ENCODE measurements at regions not wholly inside any gene's neighbourhood (a gene's known extent, or its start where the extent isn't known, plus 50 kb on each side); places are given as distances from the start of the nearest gene placed in this dataset.

DNA sequence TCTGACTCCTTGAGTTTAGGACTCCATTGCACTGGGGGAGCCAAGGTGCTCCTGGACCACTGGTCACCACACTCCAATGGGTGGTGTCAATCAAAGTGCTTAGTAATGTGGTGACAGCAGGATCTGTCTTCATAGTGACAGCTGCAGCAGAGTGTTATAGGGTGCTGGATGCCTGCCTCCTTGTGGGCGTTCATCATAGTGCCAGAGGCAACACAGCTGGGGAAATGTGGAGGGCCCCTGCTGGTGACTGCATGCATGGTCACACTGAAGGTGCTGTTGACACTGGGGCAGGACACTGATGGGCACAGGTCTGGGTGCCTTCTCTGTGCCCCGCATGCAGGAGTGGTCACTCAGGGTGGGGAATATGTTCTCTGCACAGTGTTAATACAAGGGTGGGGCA is 177.5 kb upstream of the CDH8 start:
- Histone ChIP-seq H3K27ac (ENCODE audit: low read length) (no peak overlapping the region), H3K4me1 (ENCODE audit: low read length) (no peaks in the 10 kb centered on the region), H3K27me3 (ENCODE audit: low read length) (no peaks in the 10 kb centered on the region), H3K79me2 (ENCODE audit: low read length) (no peaks in the 10 kb centered on the region), H4K20me1 (ENCODE audit: insufficient read depth, low read depth, low read length) (no peaks in the 10 kb centered on the region), H3K4me2 (ENCODE audit: low read depth, low read length, poor library complexity, severe bottlenecking) (no peak overlapping the region), H2AFZ (ENCODE audit: low read length) (no peak overlapping the region), H3K9me3 (ENCODE audit: low read length) (peaks cover 2% of the 10 kb centered on the region; the same call in 1 of the 2 replicates), H3K9me2 (replicated peaks; ENCODE audit: insufficient read depth, low read length) (no peaks in the 10 kb centered on the region), H3K36me3 (ENCODE audit: insufficient read depth, low read length) (no peaks in the 10 kb centered on the region), H3K4me3 (ENCODE audit: low read length) (no peak overlapping the region), H3K9ac (ENCODE audit: low read length) (no peak overlapping the region)
- no peak for DNase-seq

DNA sequence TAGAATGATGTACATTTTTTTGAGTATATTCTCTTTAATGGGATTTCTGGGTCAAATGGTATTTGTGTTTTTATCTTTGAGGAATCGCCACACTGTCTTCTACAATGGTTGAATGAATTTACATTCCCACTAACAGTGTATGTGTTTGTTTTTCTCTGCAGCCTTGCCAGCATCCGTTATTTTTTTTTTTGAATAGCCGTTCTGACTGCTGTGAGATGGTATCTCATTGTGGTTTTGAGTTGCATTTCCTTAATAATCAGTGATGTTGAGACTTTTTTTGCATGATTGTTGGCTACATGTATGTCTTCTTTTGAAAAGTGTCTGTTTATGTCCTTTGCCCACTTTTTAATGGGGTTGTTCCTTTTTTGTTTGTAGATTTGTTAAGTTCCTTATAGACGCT is 172.7 kb upstream of the CDH8 start:
- H3K36me3 ChIP-seq (ENCODE audit: insufficient read depth, low read length): no peaks in the 10 kb centered on the region
- H2AFZ ChIP-seq (ENCODE audit: low read length): no peak overlapping the region
- H3K27me3 ChIP-seq (ENCODE audit: low read length): no peaks in the 10 kb centered on the region
- H4K20me1 ChIP-seq (ENCODE audit: insufficient read depth, low read depth, low read length): no peaks in the 10 kb centered on the region
- H3K9me2 ChIP-seq (replicated peaks; ENCODE audit: insufficient read depth, low read length): 0 out of 2 replicates have a peak, but pooled peaks cover 3% of the 10 kb centered on the region
- H3K27ac ChIP-seq (ENCODE audit: low read length): no peak overlapping the region
- no peak overlapping the region for H3K4me3 ChIP-seq (ENCODE audit: low read length)
- H3K9ac ChIP-seq (ENCODE audit: low read length): no peak overlapping the region
- no peaks in the 10 kb centered on the region for H3K9me3 ChIP-seq (ENCODE audit: low read length)
- H3K79me2 ChIP-seq (ENCODE audit: low read length): no peaks in the 10 kb centered on the region
- no peak for DNase-seq
- no peak overlapping the region for H3K4me2 ChIP-seq (ENCODE audit: low read depth, low read length, poor library complexity, severe bottlenecking)
- no peaks in the 10 kb centered on the region for H3K4me1 ChIP-seq (ENCODE audit: low read length)

DNA sequence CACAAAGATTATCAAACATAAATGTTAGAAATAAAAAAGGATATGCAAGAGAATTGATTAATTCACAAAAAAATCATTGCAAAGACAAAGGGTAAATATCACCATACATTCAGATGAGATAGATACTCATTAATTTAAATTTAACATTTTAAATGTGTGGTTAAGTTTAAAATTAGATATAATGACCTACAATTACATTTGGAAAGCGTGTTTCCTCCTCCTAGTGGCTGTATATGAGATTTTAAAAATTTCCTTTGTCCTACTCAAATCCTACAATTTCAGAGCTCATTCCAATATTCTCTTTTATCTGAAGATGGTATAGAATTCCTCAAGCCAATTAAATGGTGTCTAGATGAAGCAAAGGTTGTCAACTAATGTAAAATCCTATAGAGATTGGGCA is 169.2 kb upstream of the CDH8 start:
- H4K20me1 ChIP-seq (ENCODE audit: insufficient read depth, low read depth, low read length): no peaks in the 10 kb centered on the region
- no peak overlapping the region for H3K27ac ChIP-seq (ENCODE audit: low read length)
- no peak overlapping the region for H3K4me3 ChIP-seq (ENCODE audit: low read length)
- H2AFZ ChIP-seq (ENCODE audit: low read length): no peak overlapping the region
- H3K36me3 ChIP-seq (ENCODE audit: insufficient read depth, low read length): no peaks in the 10 kb centered on the region
- no peaks in the 10 kb centered on the region for H3K4me1 ChIP-seq (ENCODE audit: low read length)
- H3K4me2 ChIP-seq (ENCODE audit: low read depth, low read length, poor library complexity, severe bottlenecking): no peak overlapping the region
- H3K9me2 ChIP-seq (replicated peaks; ENCODE audit: insufficient read depth, low read length): 0 out of 2 replicates have a peak, but pooled peaks cover 3% of the 10 kb centered on the region
- H3K9me3 ChIP-seq (ENCODE audit: low read length): no peaks in the 10 kb centered on the region
- H3K79me2 ChIP-seq (ENCODE audit: low read length): no peaks in the 10 kb centered on the region
- H3K27me3 ChIP-seq (ENCODE audit: low read length): no peaks in the 10 kb centered on the region
- H3K9ac ChIP-seq (ENCODE audit: low read length): no peak overlapping the region
- no peak for DNase-seq

DNA sequence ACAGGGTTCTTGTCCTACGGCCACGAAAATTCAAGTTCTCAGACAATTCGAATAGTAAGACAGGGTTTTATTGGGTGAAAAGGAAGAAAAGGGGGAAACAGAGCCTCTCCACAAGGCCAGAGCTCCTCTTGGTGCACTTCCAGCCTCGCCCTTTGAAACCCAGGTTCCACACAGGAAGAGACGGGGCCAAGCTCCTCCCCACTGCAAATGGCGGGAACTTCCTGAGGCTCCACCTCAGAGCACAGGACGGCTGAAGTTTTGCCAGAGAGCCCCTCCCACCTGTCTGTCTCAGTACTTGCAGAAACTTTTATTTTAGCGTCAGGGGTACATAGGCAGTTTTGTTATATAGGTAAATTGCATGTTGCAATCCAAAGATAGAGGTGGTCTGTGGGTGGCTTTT is 165.7 kb upstream of the CDH8 start:
- Histone ChIP-seq H3K9me3 (ENCODE audit: low read length) (no peaks in the 10 kb centered on the region), H3K27ac (ENCODE audit: low read length) (no peak overlapping the region), H3K4me3 (ENCODE audit: low read length) (no peak overlapping the region), H3K36me3 (ENCODE audit: insufficient read depth, low read length) (no peaks in the 10 kb centered on the region), H2AFZ (ENCODE audit: low read length) (no peak overlapping the region), H3K9ac (ENCODE audit: low read length) (no peak overlapping the region), H3K27me3 (ENCODE audit: low read length) (no peaks in the 10 kb centered on the region), H3K9me2 (replicated peaks; ENCODE audit: insufficient read depth, low read length) (0 out of 2 replicates have a peak, but pooled peaks cover 3% of the 10 kb centered on the region), H3K4me1 (ENCODE audit: low read length) (no peaks in the 10 kb centered on the region), H4K20me1 (ENCODE audit: insufficient read depth, low read depth, low read length) (no peaks in the 10 kb centered on the region), H3K4me2 (ENCODE audit: low read depth, low read length, poor library complexity, severe bottlenecking) (no peak overlapping the region), H3K79me2 (ENCODE audit: low read length) (no peaks in the 10 kb centered on the region)
- DNase-seq: no peak

DNA sequence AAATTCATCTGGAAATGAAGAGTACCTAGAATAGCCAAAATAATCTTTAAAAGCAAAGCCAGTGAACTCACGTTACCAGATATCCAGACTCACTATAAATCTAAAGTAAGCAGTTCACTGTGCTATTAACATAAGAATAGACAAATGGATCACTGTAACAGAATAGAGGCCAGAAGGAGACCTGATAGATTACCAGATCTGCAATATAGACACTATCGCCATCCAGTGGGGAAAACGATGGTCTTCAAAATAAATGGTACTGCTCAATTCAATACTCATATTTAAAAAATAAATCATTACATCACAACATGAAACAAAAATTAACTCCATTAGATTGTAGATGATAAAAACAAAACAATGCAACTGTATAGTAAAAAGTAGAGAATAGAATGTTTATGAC is 158.6 kb upstream of the CDH8 start:
- H3K9me2 ChIP-seq (replicated peaks; ENCODE audit: insufficient read depth, low read length): no peaks in the 10 kb centered on the region
- H3K36me3 ChIP-seq (ENCODE audit: insufficient read depth, low read length): no peaks in the 10 kb centered on the region
- H3K9me3 ChIP-seq (ENCODE audit: low read length): no peaks in the 10 kb centered on the region
- H4K20me1 ChIP-seq (ENCODE audit: insufficient read depth, low read depth, low read length): no peaks in the 10 kb centered on the region
- H3K27ac ChIP-seq (ENCODE audit: low read length): no peak overlapping the region
- no peaks in the 10 kb centered on the region for H3K79me2 ChIP-seq (ENCODE audit: low read length)
- H3K4me1 ChIP-seq (ENCODE audit: low read length): no peaks in the 10 kb centered on the region
- peak; percentile 42 for DNase-seq
- no peak overlapping the region for H2AFZ ChIP-seq (ENCODE audit: low read length)
- no peak overlapping the region for H3K4me2 ChIP-seq (ENCODE audit: low read depth, low read length, poor library complexity, severe bottlenecking)
- no peak overlapping the region for H3K4me3 ChIP-seq (ENCODE audit: low read length)
- H3K9ac ChIP-seq (ENCODE audit: low read length): no peak overlapping the region
- no peaks in the 10 kb centered on the region for H3K27me3 ChIP-seq (ENCODE audit: low read length)

DNA sequence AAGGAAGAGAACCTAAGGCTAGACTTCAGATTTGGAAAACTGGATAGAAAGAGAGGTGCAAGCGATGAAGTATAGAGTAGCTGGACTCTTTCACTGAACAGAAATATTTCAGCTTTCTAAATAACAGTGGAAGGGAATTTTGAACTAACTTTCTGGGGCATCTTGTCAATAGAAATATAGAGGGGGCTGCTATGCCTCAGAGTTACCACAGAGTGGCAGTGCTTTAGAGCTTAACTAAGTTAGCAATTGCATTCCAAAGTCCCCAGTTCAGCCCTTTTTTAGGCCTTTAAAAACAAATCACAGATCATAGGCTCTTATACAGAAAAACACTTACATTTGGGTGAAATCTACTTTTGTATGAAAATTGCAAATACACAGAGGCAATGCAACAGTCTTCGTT is 154.2 kb upstream of the CDH8 start:
- H3K79me2 ChIP-seq (ENCODE audit: low read length): no peaks in the 10 kb centered on the region
- no peaks in the 10 kb centered on the region for H4K20me1 ChIP-seq (ENCODE audit: insufficient read depth, low read depth, low read length)
- no peak overlapping the region for H3K27ac ChIP-seq (ENCODE audit: low read length)
- H3K27me3 ChIP-seq (ENCODE audit: low read length): no peaks in the 10 kb centered on the region
- H3K9ac ChIP-seq (ENCODE audit: low read length): no peak overlapping the region
- H3K9me3 ChIP-seq (ENCODE audit: low read length): peaks cover 5% of the 10 kb centered on the region; the same call in 1 of the 2 replicates
- no peaks in the 10 kb centered on the region for H3K36me3 ChIP-seq (ENCODE audit: insufficient read depth, low read length)
- H3K9me2 ChIP-seq (replicated peaks; ENCODE audit: insufficient read depth, low read length): no peaks in the 10 kb centered on the region
- H3K4me1 ChIP-seq (ENCODE audit: low read length): no peaks in the 10 kb centered on the region
- peak; percentile 63 for DNase-seq
- no peak overlapping the region for H3K4me2 ChIP-seq (ENCODE audit: low read depth, low read length, poor library complexity, severe bottlenecking)
- H2AFZ ChIP-seq (ENCODE audit: low read length): no peak overlapping the region
- no peak overlapping the region for H3K4me3 ChIP-seq (ENCODE audit: low read length)

DNA sequence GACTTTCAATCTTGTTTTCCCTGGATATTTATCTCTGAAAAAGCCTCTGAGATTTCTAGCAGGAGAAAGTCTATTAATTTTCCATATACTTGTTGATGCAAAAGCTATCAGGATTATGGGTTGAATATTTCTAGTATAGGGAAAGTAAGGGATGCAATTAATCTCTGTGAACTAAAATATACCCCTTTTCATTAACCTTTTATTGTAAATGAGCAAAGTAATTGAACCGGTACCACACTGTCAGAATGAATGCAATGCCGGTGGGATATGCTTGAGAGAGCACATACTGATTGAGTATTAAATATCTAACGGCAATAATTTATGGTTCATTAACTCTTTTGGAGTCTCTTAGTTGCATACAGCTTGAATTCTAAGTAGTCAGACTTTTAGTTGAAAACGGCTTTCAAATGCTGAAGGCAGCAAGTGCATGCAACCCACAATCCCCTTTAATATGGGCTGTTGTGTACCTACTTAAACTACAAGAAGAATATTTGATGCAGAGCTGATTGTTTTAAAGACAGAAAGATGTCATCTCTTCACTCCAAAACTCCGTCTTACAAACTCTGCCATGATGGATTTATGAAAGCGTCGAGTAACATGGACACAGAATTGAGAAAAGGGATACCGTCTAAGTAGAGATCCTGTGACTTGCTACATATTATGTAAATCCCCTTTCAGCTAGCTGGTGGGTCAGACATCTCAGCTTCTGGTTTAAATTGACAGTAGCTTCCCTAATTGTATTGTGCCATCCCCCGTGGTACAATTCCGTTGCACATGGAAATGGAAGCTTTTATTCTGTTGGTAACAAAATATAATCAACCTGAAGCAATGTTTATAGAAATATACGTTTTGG is 141.3 kb upstream of the CDH8 start:
- H3K79me2 ChIP-seq (ENCODE audit: low read length): no peaks in the 10 kb centered on the region
- H3K27ac ChIP-seq (ENCODE audit: low read length): no peak overlapping the region
- H3K4me2 ChIP-seq (ENCODE audit: low read depth, low read length, poor library complexity, severe bottlenecking): no peak overlapping the region
- peaks cover 5% of the 10 kb centered on the region for H3K9me3 ChIP-seq (ENCODE audit: low read length)
- H3K9me2 ChIP-seq (replicated peaks; ENCODE audit: insufficient read depth, low read length): no peaks in the 10 kb centered on the region
- no peak overlapping the region for H3K9ac ChIP-seq (ENCODE audit: low read length)
- no peak overlapping the region for H2AFZ ChIP-seq (ENCODE audit: low read length)
- H3K4me1 ChIP-seq (ENCODE audit: low read length): no peaks in the 10 kb centered on the region
- H3K27me3 ChIP-seq (ENCODE audit: low read length): no peaks in the 10 kb centered on the region
- H3K4me3 ChIP-seq (ENCODE audit: low read length): no peak overlapping the region
- no peaks in the 10 kb centered on the region for H3K36me3 ChIP-seq (ENCODE audit: insufficient read depth, low read length)
- H4K20me1 ChIP-seq (ENCODE audit: insufficient read depth, low read depth, low read length): no peaks in the 10 kb centered on the region
- DNase-seq: no peak

DNA sequence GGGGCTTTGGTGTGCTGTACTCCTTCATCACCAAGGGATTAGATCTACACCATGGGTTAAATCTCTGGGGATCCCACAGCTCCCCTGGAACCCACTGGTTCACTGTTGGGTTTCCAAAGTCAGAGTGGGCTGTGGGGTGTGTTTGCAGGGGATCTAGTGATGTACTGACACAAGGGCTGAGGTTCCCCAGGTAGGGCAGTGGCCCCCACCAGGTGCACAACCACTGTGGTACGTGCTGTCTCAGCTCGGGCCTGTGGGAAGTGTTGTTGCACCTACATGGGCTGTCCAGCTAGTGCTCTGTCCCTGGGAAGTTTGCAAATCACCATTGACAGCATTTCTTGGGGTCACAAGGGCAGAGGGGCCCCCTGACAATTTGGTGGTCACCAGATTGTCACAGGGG is 134.4 kb upstream of the CDH8 start:
- H3K9me3 ChIP-seq (ENCODE audit: low read length): peaks cover 40% of the 10 kb centered on the region
- H3K27ac ChIP-seq (ENCODE audit: low read length): no peak overlapping the region
- no peak overlapping the region for H2AFZ ChIP-seq (ENCODE audit: low read length)
- no peak for DNase-seq
- no peak overlapping the region for H3K9ac ChIP-seq (ENCODE audit: low read length)
- no peaks in the 10 kb centered on the region for H3K27me3 ChIP-seq (ENCODE audit: low read length)
- H3K4me1 ChIP-seq (ENCODE audit: low read length): no peaks in the 10 kb centered on the region
- no peaks in the 10 kb centered on the region for H4K20me1 ChIP-seq (ENCODE audit: insufficient read depth, low read depth, low read length)
- no peak overlapping the region for H3K4me2 ChIP-seq (ENCODE audit: low read depth, low read length, poor library complexity, severe bottlenecking)
- H3K9me2 ChIP-seq (replicated peaks; ENCODE audit: insufficient read depth, low read length): no peaks in the 10 kb centered on the region
- H3K79me2 ChIP-seq (ENCODE audit: low read length): no peaks in the 10 kb centered on the region
- H3K36me3 ChIP-seq (ENCODE audit: insufficient read depth, low read length): no peaks in the 10 kb centered on the region
- no peak overlapping the region for H3K4me3 ChIP-seq (ENCODE audit: low read length)

All from Karpas-422 (cell line).